ENCODE measurements at regions not wholly inside any gene's neighbourhood (a gene's known extent, or its start where the extent isn't known, plus 50 kb on each side); places are given as distances from the start of the nearest gene placed in this dataset.

GRCh38 chr1:104794035-104794434, 1044.3 kb downstream of the AMY1C start:
- Mint-ChIP-seq H3K4me3 (no peak overlapping the region), H3K27ac (no peak overlapping the region), H3K27me3 (ENCODE audit: low read depth) (no peaks in the 10 kb centered on the region), H3K4me1 (no peaks in the 10 kb centered on the region), H3K9me3 (peaks cover 0 to 6% of the 10 kb centered on the region in 2 experiments; a peak in 2 of 5 replicates), H3K36me3 (ENCODE audit: insufficient read depth in 1 of 3, low read depth in 3 of 3) (peaks cover 0 to 4% (median 0%) of the 10 kb centered on the region in 3 experiments; a peak in 2 of 7 replicates)
- H3K4me1 ChIP-seq (ENCODE audit: insufficient read depth, low read length): no peaks in the 10 kb centered on the region
- no peak overlapping the region for H3K14ac ChIP-seq (ENCODE audit: insufficient read depth, low read length)
- H3K79me2 ChIP-seq (ENCODE audit: insufficient read depth, low read length): no peaks in the 10 kb centered on the region
- no peak overlapping the region for H3T11ph ChIP-seq (ENCODE audit: low read length)
- no peak overlapping the region for H2AFZ ChIP-seq (ENCODE audit: low read length)
- no peaks in the 10 kb centered on the region for H4K20me1 ChIP-seq (ENCODE audit: control insufficient read depth, insufficient read depth, insufficient read length)
- H2BK120ac ChIP-seq (ENCODE audit: low read depth, low read length, poor library complexity, severe bottlenecking): no peak overlapping the region
- H4K91ac ChIP-seq (ENCODE audit: insufficient read length, low read depth, low read length): no peak overlapping the region
- H4K8ac ChIP-seq (replicated peaks; ENCODE audit: insufficient read length, low read depth, low read length): no peak overlapping the region
- H3K9ac ChIP-seq (ENCODE audit: extremely low read depth, insufficient read length, low read length): no peak overlapping the region
- no peak overlapping the region for H3K4ac ChIP-seq (ENCODE audit: low read depth, low read length)
- H2BK5ac ChIP-seq (ENCODE audit: insufficient read length, low read length): no peak overlapping the region
- H3K27me3 ChIP-seq (ENCODE audit: insufficient read depth, low read length): no peaks in the 10 kb centered on the region
- no peak overlapping the region for H2AK5ac ChIP-seq (ENCODE audit: insufficient read length, low read length)
- no peak overlapping the region for H3K27ac ChIP-seq (ENCODE audit: insufficient read length, low read depth, low read length)
- H3K56ac ChIP-seq (ENCODE audit: insufficient read length, low read depth, low read length): no peak overlapping the region
- no peaks in the 10 kb centered on the region for H3K23me2 ChIP-seq (ENCODE audit: insufficient read length, low read depth, low read length, poor library complexity, severe bottlenecking)
- TF ChIP-seq CTCF (conservative IDR thresholded peaks at IDR 0.05): no peak
- H4K5ac ChIP-seq (ENCODE audit: insufficient read length, low read depth, low read length): no peak overlapping the region
- H3K18ac ChIP-seq (ENCODE audit: insufficient read length, low read depth, low read length): no peak overlapping the region
- no peak overlapping the region for H3K4me2 ChIP-seq (ENCODE audit: insufficient read depth, insufficient read length, low read length)
- no peak overlapping the region for H2BK12ac ChIP-seq (ENCODE audit: insufficient read length, low read depth, low read length)
- no peak overlapping the region for H2BK15ac ChIP-seq (ENCODE audit: low read depth, low read length)
- no peak overlapping the region for H3K23ac ChIP-seq (ENCODE audit: insufficient read length, low read depth, low read length)
- H3K79me1 ChIP-seq (ENCODE audit: insufficient read depth, low read depth, low read length, poor library complexity, severe bottlenecking): no peaks in the 10 kb centered on the region
- H2BK20ac ChIP-seq (ENCODE audit: low read depth, low read length, poor library complexity, severe bottlenecking): no peak overlapping the region
- DNase-seq: no peak
- no peaks in the 10 kb centered on the region for H3K9me3 ChIP-seq (ENCODE audit: control insufficient read depth, low read depth, low read length)

All from H9 (cell line).